ENCODE measurements at regions not wholly inside any gene's neighbourhood (a gene's known extent, or its start where the extent isn't known, plus 50 kb on each side); places are given as distances from the start of the nearest gene placed in this dataset.

- DNase-seq (ENCODE audit: low read depth) (no peak), FAIRE-seq (no peak)
- Histone ChIP-seq H2AFZ (ENCODE audit: low read depth, low read length) (no peak overlapping the region), H3K4me3 (ENCODE audit: insufficient read depth, low read depth, low read length) (no peak overlapping the region), H3K27me3 (ENCODE audit: insufficient read depth, low read length) (no peaks in the 10 kb centered on the region), H3K36me3 (ENCODE audit: insufficient read depth, low read length) (no peaks in the 10 kb centered on the region), H3K79me2 (ENCODE audit: insufficient read depth, low read length) (no peaks in the 10 kb centered on the region), H3K4me1 (ENCODE audit: insufficient read depth, low read length) (no peaks in the 10 kb centered on the region), H4K20me1 (ENCODE audit: insufficient read depth, low read length) (no peaks in the 10 kb centered on the region), H3K9ac (ENCODE audit: low read length) (no peak overlapping the region), H3K9me3 (ENCODE audit: insufficient read depth, low read depth, low read length) (no peaks in the 10 kb centered on the region), H3K4me2 (ENCODE audit: low read length) (no peak overlapping the region), H3K27ac (ENCODE audit: low read depth, low read length) (no peak overlapping the region)
- peaks cover 1% of the 10 kb centered on the region for H3K4me1 Mint-ChIP-seq (ENCODE audit: low read depth, unreplicated experiment)
- H3K4me3 Mint-ChIP-seq (ENCODE audit: unreplicated experiment), result no peak overlapping the region
- H3K27me3 Mint-ChIP-seq (ENCODE audit: low read depth, unreplicated experiment), result no peaks in the 10 kb centered on the region
- TF ChIP-seq, protein P1, sequence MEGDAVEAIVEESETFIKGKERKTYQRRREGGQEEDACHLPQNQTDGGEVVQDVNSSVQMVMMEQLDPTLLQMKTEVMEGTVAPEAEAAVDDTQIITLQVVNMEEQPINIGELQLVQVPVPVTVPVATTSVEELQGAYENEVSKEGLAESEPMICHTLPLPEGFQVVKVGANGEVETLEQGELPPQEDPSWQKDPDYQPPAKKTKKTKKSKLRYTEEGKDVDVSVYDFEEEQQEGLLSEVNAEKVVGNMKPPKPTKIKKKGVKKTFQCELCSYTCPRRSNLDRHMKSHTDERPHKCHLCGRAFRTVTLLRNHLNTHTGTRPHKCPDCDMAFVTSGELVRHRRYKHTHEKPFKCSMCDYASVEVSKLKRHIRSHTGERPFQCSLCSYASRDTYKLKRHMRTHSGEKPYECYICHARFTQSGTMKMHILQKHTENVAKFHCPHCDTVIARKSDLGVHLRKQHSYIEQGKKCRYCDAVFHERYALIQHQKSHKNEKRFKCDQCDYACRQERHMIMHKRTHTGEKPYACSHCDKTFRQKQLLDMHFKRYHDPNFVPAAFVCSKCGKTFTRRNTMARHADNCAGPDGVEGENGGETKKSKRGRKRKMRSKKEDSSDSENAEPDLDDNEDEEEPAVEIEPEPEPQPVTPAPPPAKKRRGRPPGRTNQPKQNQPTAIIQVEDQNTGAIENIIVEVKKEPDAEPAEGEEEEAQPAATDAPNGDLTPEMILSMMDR (IDR thresholded peaks at IDR 0.05; ENCODE audit: insufficient read depth, low read depth, low read length), result no peak
- no peak for TF ChIP-seq EZH2 (IDR thresholded peaks at IDR 0.05; ENCODE audit: insufficient read depth, low read length)
- H3K36me3 Mint-ChIP-seq (ENCODE audit: low read depth, unreplicated experiment), result no peaks in the 10 kb centered on the region
- no peaks in the 10 kb centered on the region for H3K9me3 Mint-ChIP-seq (ENCODE audit: unreplicated experiment)
- no peak overlapping the region for H3K27ac Mint-ChIP-seq (ENCODE audit: unreplicated experiment)
These were observed 497.4 kb upstream of the RASGRP1 start for GRCh38 chr15:39061952-39062464.

DNA sequence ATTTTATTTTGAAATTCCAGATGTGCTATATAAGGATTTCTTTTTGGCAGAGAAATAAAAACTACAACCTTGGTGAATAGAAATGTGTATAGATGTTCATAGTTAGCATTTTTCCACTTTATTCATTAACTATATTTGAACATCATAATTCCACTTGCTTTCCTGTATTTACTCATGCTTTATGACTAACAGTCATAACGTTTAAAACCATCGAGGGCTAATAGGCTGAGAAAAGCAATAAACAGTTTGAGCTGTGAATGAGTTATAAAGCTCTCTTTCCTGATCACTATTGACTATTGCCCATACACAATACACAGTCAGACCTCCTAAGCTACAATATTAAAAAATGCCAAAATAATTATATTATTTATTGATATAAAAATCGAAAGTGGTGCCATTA is 502.1 kb upstream of the RASGRP1 start:
- H3K27me3 ChIP-seq (ENCODE audit: insufficient read depth, low read length), result no peaks in the 10 kb centered on the region
- no peak overlapping the region for H3K4me3 Mint-ChIP-seq (ENCODE audit: unreplicated experiment)
- H3K4me1 ChIP-seq (ENCODE audit: insufficient read depth, low read length), result no peaks in the 10 kb centered on the region
- no peaks in the 10 kb centered on the region for H3K79me2 ChIP-seq (ENCODE audit: insufficient read depth, low read length)
- no peaks in the 10 kb centered on the region for H3K9me3 ChIP-seq (ENCODE audit: insufficient read depth, low read depth, low read length)
- no peaks in the 10 kb centered on the region for H3K36me3 ChIP-seq (ENCODE audit: insufficient read depth, low read length)
- H3K4me1 Mint-ChIP-seq (ENCODE audit: low read depth, unreplicated experiment), result no peaks in the 10 kb centered on the region
- no peak overlapping the region for H3K4me2 ChIP-seq (ENCODE audit: low read length)
- no peak overlapping the region for H3K9ac ChIP-seq (ENCODE audit: low read length)
- no peak overlapping the region for H3K4me3 ChIP-seq (ENCODE audit: insufficient read depth, low read depth, low read length)
- no peaks in the 10 kb centered on the region for H4K20me1 ChIP-seq (ENCODE audit: insufficient read depth, low read length)
- no peak overlapping the region for H3K27ac Mint-ChIP-seq (ENCODE audit: unreplicated experiment)
- no peaks in the 10 kb centered on the region for H3K36me3 Mint-ChIP-seq (ENCODE audit: low read depth, unreplicated experiment)
- no peaks in the 10 kb centered on the region for H3K9me3 Mint-ChIP-seq (ENCODE audit: unreplicated experiment)
- H2AFZ ChIP-seq (ENCODE audit: low read depth, low read length), result no peak overlapping the region
- DNase-seq (ENCODE audit: low read depth) (no peak), FAIRE-seq (peak; percentile 23)
- no peak overlapping the region for H3K27ac ChIP-seq (ENCODE audit: low read depth, low read length)
- H3K27me3 Mint-ChIP-seq (ENCODE audit: low read depth, unreplicated experiment), result no peaks in the 10 kb centered on the region
- TF ChIP-seq, protein P1 (IDR thresholded peaks at IDR 0.05; ENCODE audit: insufficient read depth, low read depth, low read length), result no peak
- TF ChIP-seq EZH2 (IDR thresholded peaks at IDR 0.05; ENCODE audit: insufficient read depth, low read length), result no peak

DNA sequence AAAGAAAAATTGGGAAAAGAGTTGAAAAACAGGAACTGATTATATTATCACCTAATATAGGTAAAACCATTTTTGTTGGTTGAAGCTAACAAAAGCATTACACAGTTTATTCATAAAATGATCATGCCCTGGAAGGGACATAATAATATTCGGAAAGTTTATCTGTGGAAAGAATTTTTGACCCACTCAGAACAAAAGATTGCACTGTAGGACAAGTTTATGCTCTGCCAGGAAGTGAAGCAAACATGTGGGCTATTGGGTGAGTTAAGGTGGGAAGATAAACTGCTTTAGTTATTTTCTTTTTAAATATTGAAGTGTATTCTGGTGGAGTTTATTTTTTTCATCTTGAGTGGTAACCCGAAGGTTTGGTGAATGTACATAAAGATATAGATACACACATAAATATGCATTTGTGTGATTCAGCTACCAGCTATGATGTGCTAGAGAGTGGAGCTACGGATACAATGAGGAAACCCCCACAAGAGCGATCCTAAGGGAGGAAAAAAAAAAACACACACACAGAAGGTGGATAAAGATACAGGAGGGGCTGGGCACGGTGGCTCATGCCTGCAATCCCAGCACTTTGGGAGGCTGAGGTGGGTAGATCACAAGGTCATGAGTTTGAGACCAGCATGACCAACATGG is 506.4 kb upstream of the THBS1 start:
- H2AFZ ChIP-seq (ENCODE audit: low read depth, low read length), result no peak overlapping the region
- H3K36me3 ChIP-seq (ENCODE audit: insufficient read depth, low read length), result no peaks in the 10 kb centered on the region
- Mint-ChIP-seq H3K4me1 (ENCODE audit: low read depth, unreplicated experiment) (peaks cover 27% of the 10 kb centered on the region), H3K9me3 (ENCODE audit: unreplicated experiment) (peaks cover 3% of the 10 kb centered on the region), H3K4me3 (ENCODE audit: unreplicated experiment) (no peak overlapping the region), H3K36me3 (ENCODE audit: low read depth, unreplicated experiment) (no peaks in the 10 kb centered on the region), H3K27ac (ENCODE audit: unreplicated experiment) (no peak overlapping the region), H3K27me3 (ENCODE audit: low read depth, unreplicated experiment) (peaks cover 1% of the 10 kb centered on the region)
- no peak for TF ChIP-seq EZH2 (IDR thresholded peaks at IDR 0.05; ENCODE audit: insufficient read depth, low read length)
- TF ChIP-seq, protein P1 (IDR thresholded peaks at IDR 0.05; ENCODE audit: insufficient read depth, low read depth, low read length), result no peak
- H3K79me2 ChIP-seq (ENCODE audit: insufficient read depth, low read length), result no peaks in the 10 kb centered on the region
- FAIRE-seq (no peak), DNase-seq (ENCODE audit: low read depth) (no peak)
- peaks cover 6% of the 10 kb centered on the region for H3K4me1 ChIP-seq (ENCODE audit: insufficient read depth, low read length)
- H3K4me2 ChIP-seq (ENCODE audit: low read length), result no peak overlapping the region
- no peaks in the 10 kb centered on the region for H3K27me3 ChIP-seq (ENCODE audit: insufficient read depth, low read length)
- no peaks in the 10 kb centered on the region for H3K9me3 ChIP-seq (ENCODE audit: insufficient read depth, low read depth, low read length)
- no peak overlapping the region for H3K27ac ChIP-seq (ENCODE audit: low read depth, low read length)
- no peaks in the 10 kb centered on the region for H4K20me1 ChIP-seq (ENCODE audit: insufficient read depth, low read length)
- H3K9ac ChIP-seq (ENCODE audit: low read length), result no peak overlapping the region
- H3K4me3 ChIP-seq (ENCODE audit: insufficient read depth, low read depth, low read length), result no peak overlapping the region
